HG03095 (cell line): ENCODE measurements at regions not wholly inside any gene's neighbourhood (a gene's known extent, or its start where the extent isn't known, plus 50 kb on each side); places are given as distances from the start of the nearest gene placed in this dataset.

ENCODE experiments used
- ATAC-seq: cut with Tn5 transposase; IDR thresholded peaks from one replicate; pipeline ENCODE4 v1.9.1; 2021; ENCODE audit warnings: moderate library complexity; ENCODE audit not compliant: unreplicated experiment

DNA sequence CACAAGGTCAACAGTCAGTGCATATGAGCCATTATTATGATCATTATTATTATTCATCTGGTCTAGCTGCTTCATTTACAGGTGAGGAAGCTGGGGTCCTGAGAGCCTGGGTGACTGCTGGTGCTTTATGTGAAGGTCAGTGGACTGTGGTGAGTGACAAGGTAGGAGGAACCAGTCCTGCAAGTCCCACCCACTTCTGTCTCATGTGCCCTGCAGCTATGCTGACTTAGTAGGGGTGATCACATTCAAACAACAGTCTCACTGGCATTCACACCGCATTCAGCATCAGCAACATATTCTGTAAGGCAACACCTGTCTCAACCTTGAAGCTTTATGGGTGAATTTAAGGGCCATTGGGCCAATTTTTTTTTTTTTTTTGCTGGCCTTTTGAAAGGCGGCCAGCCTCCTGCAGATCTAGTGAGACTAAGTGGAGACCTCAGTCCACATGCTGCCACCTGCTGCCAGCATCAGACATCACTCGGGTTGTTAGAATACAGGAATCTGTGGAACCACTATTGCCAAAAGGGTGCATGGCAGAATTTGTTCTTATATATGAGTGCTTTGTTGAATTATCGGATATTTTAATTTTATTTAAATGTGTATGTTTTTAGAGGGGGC, 59.9 kb upstream of the CACNA1E start:
- no peak for ATAC-seq

DNA sequence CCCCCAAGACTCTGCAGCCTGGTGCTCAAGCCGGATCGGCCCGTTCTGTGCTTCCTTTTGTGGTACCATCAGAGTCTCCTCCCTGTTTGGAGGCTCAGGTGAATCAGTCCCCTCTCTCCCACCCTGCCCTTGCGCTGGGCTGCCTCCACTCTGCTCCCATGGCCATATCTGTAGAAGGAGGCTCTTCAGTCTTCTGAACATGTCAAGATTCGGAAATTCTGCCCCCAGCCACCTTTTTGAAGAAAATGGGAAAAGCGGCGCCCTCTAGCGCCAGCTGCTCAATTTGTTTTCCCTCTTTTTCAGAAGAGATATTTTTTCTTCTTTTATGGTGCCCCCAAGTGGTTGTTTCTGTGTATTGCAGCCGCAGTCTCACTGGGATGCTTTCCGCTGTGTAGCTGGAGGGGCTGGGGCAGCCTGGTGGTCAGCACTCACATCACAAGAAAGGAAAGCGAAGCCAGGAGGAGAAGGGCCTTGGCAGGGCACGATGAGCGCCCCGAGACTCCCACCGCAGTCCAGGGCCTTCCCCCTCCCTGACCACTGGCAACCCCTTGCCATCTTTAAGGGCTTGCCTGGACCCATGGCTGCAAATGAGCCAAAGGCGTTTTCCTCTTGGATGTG, 58.4 kb upstream of the CACNA1E start:
- no peak for ATAC-seq

DNA sequence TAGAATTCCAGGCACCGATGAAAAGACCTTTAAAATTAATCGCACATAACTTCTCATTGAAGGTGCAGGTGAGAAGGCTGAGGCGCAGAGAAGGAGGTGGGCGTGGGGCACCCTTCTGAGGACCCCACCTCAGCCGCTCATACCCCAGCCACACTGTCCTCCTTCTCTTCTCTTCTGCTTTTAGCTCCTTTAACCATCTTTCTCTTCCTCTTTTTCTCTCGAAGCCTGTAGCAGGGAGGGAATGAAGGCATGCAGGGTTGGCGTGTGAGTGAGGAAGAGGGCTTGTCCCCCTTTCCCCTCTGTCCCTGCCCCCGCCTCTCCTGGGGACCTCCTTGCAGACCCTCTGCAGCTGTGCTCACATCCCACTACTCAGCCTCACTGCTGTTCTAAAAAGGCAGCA, 57.8 kb upstream of the CACNA1E start:
- ATAC-seq: no peak

DNA sequence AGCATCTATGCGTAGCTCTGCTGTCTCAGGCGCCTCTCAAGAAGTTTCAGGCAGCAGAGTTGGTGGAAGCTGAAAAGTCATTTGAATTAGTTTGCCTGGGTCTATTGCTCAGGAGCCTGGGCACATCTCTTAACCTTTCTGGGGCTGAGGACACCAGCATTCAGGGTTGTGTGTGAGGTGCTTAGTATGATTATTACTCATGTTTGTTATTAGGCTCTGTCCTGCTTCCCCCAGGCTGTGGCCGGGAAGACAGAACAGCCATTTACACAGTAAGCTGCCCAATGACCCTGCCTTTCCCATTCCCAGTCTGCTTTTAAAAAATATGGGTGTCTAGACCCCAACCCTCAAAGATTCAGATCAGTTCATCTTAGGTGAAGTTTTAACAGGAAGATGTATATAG, 53.9 kb upstream of the CACNA1E start:
- no peak for ATAC-seq

DNA sequence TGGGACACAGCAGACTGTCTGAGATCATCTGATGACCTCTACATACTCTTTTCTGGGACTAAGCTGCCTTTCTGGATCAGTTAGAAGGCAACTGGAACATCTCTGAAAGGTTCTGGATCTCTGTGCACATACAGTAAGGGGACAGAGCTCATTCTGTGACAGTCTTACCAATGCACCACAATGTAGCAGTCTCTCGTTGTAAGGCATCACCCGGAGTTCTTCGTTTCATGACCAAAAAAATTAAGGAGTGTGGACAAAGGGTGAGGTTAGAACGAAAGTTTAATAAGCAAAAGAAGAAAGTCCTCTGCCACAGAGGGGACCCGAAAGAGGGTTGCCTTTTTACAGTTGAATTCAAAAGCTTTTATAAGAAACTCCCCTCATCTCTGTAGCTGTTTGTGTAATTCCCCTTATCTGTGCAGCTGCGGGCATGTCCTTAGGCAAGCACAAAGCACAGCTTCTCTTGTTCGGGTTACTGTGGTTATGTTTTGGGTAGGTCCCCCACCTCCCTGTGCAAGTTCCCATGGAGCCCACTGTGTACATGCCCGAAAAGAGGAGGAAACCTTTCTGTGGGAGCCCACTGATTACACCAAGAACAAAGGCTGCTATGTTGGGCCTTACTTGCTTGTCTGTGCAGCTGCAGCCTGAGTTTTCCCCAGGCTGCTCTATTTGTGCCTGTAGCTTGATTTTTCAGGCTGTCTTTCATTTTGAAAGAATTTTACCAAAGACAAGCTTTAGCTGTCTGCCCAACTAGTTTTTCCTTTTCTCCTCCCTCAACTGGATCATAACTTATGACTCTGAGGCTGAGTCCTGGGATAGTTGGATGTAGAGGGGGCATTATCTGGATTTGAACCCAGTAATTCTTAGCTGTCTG, 53.1 kb upstream of the CACNA1E start:
- ATAC-seq: peak; percentile 82
